ENCODE measurements at regions not wholly inside any gene's neighbourhood (a gene's known extent, or its start where the extent isn't known, plus 50 kb on each side); places are given as distances from the start of the nearest gene placed in this dataset.

- peak in 1 of 2 experiments; percentile 56 for DNase-seq
These were observed 57.5 kb upstream of the WDR1 start for GRCh38 chr4:10173754-10174749.

GRCh38 chr4:10173037-10173753 lies 56.6 kb upstream of the WDR1 start:
- DNase-seq = no peak

DNA sequence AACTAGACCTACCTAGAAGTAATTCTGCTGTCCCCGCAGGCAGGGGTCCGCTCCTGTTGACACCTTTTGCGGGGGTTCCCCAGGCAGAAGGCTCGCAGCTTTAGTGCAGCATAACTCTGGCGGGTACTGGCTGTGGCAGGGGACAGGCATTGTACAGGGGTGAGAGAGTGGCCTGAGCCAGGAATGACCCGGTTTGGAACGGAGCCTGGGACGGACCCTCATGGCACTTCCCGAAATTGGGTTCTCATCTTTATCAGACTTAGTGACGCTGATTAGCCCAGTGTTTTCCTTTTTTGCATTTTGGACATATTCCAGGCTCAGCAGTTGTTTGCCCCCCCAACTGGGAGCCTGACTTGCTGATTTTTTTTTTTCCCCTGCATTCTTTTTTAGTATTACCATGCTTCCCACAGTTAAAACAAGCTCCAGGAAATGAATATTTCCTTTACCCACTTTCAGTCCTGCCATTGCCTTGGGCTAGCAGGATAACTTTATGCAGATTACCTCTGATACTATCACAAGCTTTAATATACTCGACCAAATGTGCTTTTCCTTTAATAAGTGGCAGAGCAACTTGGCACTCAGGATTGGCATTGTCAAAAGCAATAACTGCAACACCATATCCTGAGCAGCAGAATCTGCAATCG lies 55.8 kb upstream of the WDR1 start:
- no peak for DNase-seq

GRCh38 chr4:10171055-10171454 lies 54.5 kb upstream of the WDR1 start:
- DNase-seq = no peak

- no peak for DNase-seq
These were observed 53.3 kb upstream of the WDR1 start for GRCh38 chr4:10169839-10170387.

DNA sequence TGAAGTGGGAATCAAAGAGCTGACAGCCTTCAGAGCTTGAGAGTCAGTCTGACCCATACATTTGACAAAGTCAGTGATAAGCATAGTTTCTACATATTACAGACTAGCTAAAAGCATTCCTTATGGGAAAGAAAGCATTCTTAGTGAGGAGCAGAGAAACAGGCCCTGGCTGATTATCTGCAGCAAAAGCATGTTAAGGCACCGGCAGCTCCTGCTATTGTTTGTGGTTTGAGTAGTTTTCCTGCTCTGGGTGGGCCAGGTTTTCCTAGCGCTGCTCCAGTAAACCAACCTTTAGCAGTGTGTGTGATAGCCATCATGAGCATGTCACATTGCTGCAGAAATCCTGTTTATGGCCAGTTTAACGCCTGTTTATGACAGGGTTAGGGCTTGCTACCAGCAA lies 51.6 kb upstream of the WDR1 start:
- DNase-seq = no peak

GRCh38 chr4:10167201-10167600 lies 50.6 kb upstream of the WDR1 start:
- no peak for DNase-seq
